Mesothelial cell of epicardium (in vitro differentiated cells): ENCODE measurements at regions not wholly inside any gene's neighbourhood (a gene's known extent, or its start where the extent isn't known, plus 50 kb on each side); places are given as distances from the start of the nearest gene placed in this dataset.
"Not testable (repeated sequence)": the region's sequence is repeated elsewhere in the genome, so short reads cannot be mapped to it uniquely, and the experiment has no call there.

Source experiments
- DNase-seq, 2 experiments: peaks; one replicate each; pipeline ENCODE4 v3.0.0; 2021; ENCODE audit warnings: low spot score in 2 of 2; ENCODE audit not compliant: unreplicated experiment in 2 of 2
- H3K27ac Mint-ChIP-seq: 2 replicates; pipeline ENCODE4 v1.8.0; 2021; ENCODE audit warnings: mixed read lengths
- H3K27me3 Mint-ChIP-seq: 2 replicates; pipeline ENCODE4 v1.8.0; 2021; ENCODE audit warnings: low read depth, mixed read lengths
- H3K36me3 Mint-ChIP-seq: 2 replicates; pipeline ENCODE4 v1.8.0; 2021; ENCODE audit warnings: mixed read lengths
- H3K4me1 Mint-ChIP-seq: 2 replicates; pipeline ENCODE4 v1.8.0; 2021; ENCODE audit warnings: mixed read lengths
- H3K4me3 Mint-ChIP-seq: 2 replicates; pipeline ENCODE4 v1.8.0; 2021; ENCODE audit warnings: mild to moderate bottlenecking, moderate library complexity, mixed read lengths
- H3K9me3 Mint-ChIP-seq: 2 replicates; pipeline ENCODE4 v1.8.0; 2021; ENCODE audit warnings: mixed read lengths
- TF ChIP-seq, protein P1 (sequence below): fragments of 200-600 bp; sonication (generic); IDR thresholded peaks from one replicate; pipeline ENCODE4 v1.5.0; 2021; ENCODE audit warnings: antibody characterized with exemption; ENCODE audit not compliant: unreplicated experiment

DNA sequence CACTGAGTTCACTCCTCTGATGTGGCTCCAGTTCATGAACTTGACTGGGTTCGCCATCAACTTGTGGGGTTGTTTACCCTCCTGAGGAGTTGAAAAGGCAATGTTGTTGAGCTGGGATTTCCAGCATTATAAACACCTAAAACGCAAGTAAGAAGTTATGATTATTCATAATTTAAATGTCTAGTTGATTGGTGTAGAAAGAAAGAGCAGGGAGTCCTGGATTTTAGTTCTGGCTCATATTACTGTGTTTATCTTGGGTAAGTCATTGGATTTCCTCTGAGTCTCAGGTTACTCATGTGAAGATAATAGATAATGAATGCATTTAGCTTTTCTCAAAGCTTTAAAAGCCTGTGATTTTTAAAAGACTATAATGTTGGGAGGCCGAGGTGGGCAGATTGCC is 438.0 kb upstream of the CDH20 start:
- H3K36me3 Mint-ChIP-seq, result no peaks in the 10 kb centered on the region
- no peaks in the 10 kb centered on the region for H3K27me3 Mint-ChIP-seq
- no peak overlapping the region for H3K27ac Mint-ChIP-seq
- DNase-seq, result no peak
- no peak overlapping the region for H3K4me3 Mint-ChIP-seq
- peaks cover 2% of the 10 kb centered on the region for H3K4me1 Mint-ChIP-seq
- H3K9me3 Mint-ChIP-seq, result no peaks in the 10 kb centered on the region
- TF ChIP-seq, protein P1, sequence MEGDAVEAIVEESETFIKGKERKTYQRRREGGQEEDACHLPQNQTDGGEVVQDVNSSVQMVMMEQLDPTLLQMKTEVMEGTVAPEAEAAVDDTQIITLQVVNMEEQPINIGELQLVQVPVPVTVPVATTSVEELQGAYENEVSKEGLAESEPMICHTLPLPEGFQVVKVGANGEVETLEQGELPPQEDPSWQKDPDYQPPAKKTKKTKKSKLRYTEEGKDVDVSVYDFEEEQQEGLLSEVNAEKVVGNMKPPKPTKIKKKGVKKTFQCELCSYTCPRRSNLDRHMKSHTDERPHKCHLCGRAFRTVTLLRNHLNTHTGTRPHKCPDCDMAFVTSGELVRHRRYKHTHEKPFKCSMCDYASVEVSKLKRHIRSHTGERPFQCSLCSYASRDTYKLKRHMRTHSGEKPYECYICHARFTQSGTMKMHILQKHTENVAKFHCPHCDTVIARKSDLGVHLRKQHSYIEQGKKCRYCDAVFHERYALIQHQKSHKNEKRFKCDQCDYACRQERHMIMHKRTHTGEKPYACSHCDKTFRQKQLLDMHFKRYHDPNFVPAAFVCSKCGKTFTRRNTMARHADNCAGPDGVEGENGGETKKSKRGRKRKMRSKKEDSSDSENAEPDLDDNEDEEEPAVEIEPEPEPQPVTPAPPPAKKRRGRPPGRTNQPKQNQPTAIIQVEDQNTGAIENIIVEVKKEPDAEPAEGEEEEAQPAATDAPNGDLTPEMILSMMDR, result no peak

DNA sequence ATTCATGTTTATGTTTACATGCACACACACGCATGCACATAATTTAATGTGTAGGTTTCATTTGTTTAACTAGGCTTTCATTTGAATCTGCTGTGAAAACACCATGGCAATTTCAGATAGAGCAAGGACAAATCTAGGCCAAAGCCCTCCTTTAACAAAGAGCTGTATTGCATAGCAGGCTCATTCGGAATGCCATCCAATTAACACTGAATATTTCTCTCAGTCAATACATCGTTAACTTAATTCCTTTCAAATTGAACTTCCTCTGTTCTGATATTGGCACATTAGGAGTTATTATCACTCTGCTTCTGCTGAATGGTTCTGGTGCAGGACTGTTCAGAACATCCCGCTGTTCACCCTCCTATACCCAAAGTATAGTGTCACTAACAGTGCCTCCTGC is 435.1 kb upstream of the CDH20 start:
- Mint-ChIP-seq H3K27me3 (peaks cover 16% of the 10 kb centered on the region), H3K27ac (no peak overlapping the region), H3K4me3 (no peak overlapping the region), H3K4me1 (peaks cover 2% of the 10 kb centered on the region), H3K9me3 (no peaks in the 10 kb centered on the region), H3K36me3 (no peaks in the 10 kb centered on the region)
- TF ChIP-seq, protein P1, result no peak
- no peak for DNase-seq

DNA sequence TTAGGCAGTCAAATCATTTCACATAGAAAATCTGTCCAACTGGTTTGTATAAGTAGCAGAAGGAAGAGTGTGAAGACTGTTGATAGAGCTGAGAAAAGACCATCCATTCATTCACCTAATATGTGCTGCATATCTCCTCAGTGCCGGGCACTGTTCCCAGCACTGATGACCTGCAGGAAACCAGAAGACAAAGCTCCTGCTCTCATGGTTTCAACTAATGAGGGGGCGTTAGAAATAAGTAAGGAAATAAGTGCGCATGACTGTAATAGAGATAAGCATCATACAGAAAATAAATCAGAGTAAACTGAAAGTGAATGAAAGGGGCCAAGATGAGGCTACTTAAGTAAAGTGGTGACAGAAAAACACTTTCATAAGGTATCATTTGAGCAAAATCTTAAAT is 427.5 kb upstream of the CDH20 start:
- no peaks in the 10 kb centered on the region for H3K9me3 Mint-ChIP-seq
- H3K27ac Mint-ChIP-seq, result no peak overlapping the region
- H3K4me3 Mint-ChIP-seq, result no peak overlapping the region
- TF ChIP-seq, protein P1, result no peak
- peaks cover 26% of the 10 kb centered on the region for H3K27me3 Mint-ChIP-seq
- no peaks in the 10 kb centered on the region for H3K36me3 Mint-ChIP-seq
- no peaks in the 10 kb centered on the region for H3K4me1 Mint-ChIP-seq
- no peak for DNase-seq

DNA sequence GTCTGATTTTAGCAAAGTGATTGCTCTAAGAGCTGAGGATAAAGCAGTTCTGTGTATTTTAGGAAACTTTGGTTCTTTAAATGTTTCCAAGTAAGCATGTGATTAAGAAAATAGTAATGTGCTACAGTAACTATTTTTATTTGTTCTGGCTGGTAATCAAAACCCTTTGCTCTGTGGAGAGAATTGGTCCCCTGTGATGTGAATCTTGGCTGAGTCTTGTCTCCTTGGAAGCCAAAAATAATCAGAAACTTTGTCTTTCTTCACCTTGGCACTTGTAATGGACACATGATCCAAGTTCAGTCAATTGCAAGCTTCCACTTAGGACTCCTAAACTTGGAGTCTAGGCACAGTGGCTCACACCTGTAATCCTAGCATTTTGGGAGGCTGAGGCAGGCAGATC is 422.7 kb upstream of the CDH20 start:
- DNase-seq, result no peak
- no peaks in the 10 kb centered on the region for H3K9me3 Mint-ChIP-seq
- H3K36me3 Mint-ChIP-seq, result no peaks in the 10 kb centered on the region
- H3K4me3 Mint-ChIP-seq, result no peak overlapping the region
- H3K27me3 Mint-ChIP-seq, result peaks cover 4% of the 10 kb centered on the region
- H3K27ac Mint-ChIP-seq, result no peak overlapping the region
- TF ChIP-seq, protein P1, result no peak
- H3K4me1 Mint-ChIP-seq, result no peaks in the 10 kb centered on the region

DNA sequence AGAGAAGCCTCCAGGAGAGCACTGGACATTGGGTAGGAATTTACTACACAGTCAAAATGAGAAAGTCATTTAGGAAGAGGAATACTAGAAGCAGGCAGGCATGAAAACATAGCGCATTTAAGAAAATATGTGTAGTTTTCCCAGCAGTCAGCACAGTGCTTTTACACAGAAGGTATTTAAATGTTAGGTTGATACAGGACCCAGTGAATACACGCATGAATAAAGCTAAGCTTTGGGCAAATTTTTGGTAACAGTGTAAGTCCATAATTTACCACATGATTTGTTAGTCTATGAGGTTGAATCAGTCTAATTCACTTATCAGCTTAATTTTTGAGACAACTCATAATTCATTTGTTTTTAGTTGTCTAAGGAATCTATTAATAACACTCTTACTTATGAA is 421.7 kb upstream of the CDH20 start:
- TF ChIP-seq, protein P1, result no peak
- Mint-ChIP-seq H3K4me1 (no peaks in the 10 kb centered on the region), H3K4me3 (no peak overlapping the region), H3K27me3 (peaks cover 2% of the 10 kb centered on the region), H3K36me3 (no peaks in the 10 kb centered on the region), H3K27ac (no peak overlapping the region), H3K9me3 (peaks cover 3% of the 10 kb centered on the region)
- no peak for DNase-seq

DNA sequence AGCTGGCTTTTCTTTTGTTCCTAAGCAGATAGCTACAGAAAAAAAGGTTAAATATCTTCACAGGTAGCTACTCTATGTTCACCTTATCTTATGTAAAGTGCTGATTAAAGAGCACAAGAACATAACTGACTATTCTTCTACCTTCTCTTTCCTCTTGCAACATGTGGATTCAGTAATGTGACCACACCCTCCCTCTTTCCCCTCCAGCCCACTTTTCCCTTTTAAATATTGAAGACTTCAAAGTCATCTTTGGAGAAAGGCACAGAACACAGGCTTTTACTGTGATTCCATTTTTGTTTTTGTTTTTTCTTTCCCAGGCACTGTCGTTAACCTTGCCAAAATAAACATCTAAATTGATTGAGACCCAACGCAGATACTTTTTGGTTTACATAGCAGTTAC is 418.1 kb upstream of the CDH20 start:
- no peaks in the 10 kb centered on the region for H3K4me1 Mint-ChIP-seq
- H3K36me3 Mint-ChIP-seq, result no peaks in the 10 kb centered on the region
- H3K9me3 Mint-ChIP-seq, result peaks cover 3% of the 10 kb centered on the region
- H3K27me3 Mint-ChIP-seq, result no peaks in the 10 kb centered on the region
- DNase-seq, result no peak
- TF ChIP-seq, protein P1, result no peak
- H3K4me3 Mint-ChIP-seq, result no peak overlapping the region
- no peak overlapping the region for H3K27ac Mint-ChIP-seq

DNA sequence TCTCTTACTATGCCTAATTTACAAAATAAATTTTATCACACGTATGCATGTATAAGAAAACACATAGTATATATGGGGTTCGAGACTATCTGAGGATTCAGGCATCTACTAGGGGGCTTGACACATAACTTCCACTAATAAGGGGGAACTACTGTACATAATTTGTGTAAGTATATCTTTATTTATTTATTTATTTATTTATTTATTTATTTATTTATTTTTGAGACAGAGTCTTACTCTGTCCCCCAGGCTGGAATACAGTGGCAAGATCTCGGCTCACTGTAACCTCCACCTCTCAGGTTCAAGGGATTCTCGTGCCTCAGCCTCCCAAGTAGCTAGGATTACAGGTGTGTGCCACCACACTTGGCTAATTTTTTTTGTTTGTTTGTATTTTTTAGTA is 414.4 kb upstream of the CDH20 start:
- not testable (repeated sequence) for H3K4me1 Mint-ChIP-seq, H3K27me3 Mint-ChIP-seq, H3K4me3 Mint-ChIP-seq, H3K27ac Mint-ChIP-seq, H3K36me3 Mint-ChIP-seq, H3K9me3 Mint-ChIP-seq, DNase-seq
